ENCODE measurements at regions not wholly inside any gene's neighbourhood (a gene's known extent, or its start where the extent isn't known, plus 50 kb on each side); places are given as distances from the start of the nearest gene placed in this dataset.

DNA sequence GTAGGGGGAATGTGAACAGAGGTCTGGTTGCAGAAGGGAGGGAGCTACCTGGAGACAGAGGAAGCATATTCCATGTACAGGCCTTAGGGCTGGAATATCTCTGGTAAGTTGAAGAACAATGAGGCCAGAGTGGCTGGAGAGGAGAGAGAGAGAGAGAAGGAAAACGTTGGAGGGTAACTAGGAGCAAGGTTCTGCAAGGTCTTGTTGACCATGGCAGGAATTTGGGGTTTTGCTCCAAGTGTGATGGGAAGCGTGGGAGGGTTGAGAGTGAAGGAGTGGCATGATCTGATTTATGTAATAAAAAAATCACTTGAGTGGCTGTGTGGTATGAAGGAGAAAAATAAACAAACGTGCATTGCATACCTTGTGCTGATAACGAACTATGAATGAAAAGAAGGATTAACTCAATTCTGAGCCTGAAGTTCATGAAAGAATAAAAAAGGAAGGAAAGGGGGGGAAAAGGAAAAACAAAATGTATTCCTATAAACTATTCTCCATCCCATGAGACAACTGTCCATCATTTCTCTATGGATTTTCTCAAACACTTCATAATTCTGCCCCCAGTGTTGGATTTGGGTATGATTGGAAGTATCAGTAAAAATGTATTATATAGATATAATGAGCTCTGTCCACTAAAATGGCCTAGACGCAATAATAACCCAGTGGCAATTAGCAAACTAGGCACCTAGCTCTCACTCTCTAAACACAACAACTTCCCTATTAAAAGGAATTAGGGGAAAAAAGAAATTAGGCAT is 59.7 kb upstream of the PMAIP1 start:
- no peak overlapping the region for H2AFZ ChIP-seq
- H3K9ac ChIP-seq: no peak overlapping the region
- 86 to 87% methylated on average over 5 of the region's 5 CpGs for WGBS, 2 experiments (ENCODE audit: low coverage in 1 of 2, low lambda C conversion rate in 2 of 2, missing lambda C conversion rate in 2 of 2)
- no peak overlapping the region for H3K4me2 ChIP-seq (ENCODE audit: unreplicated experiment)
- no peaks in the 10 kb centered on the region for H4K20me1 ChIP-seq (ENCODE audit: insufficient read depth)
- no peaks in the 10 kb centered on the region for H3K27me3 ChIP-seq (replicated peaks; ENCODE audit: insufficient read depth)
- H3K9me3 ChIP-seq (ENCODE audit: low read depth): no peaks in the 10 kb centered on the region
- in situ Hi-C loops (cut with MboI): loop anchor here (10.0 kb wide), 1 partner anchor 145 kb away; no protein-coding TSS in a partner anchor
- no peak overlapping the region for H3K27ac ChIP-seq
- no peaks in the 10 kb centered on the region for H3F3A ChIP-seq (ENCODE audit: insufficient read depth)
- H3K4me1 ChIP-seq (ENCODE audit: insufficient read depth): 0 out of 2 replicates have a peak, but pooled peaks cover 5% of the 10 kb centered on the region
- DNase-seq: no peak
- no peaks in the 10 kb centered on the region for H3K79me2 ChIP-seq (ENCODE audit: insufficient read depth)
- TF ChIP-seq EZH2 (IDR thresholded peaks at IDR 0.05; ENCODE audit: insufficient read depth, poor library complexity, severe bottlenecking) (no peak), EZH2phosphoT487 (IDR thresholded peaks at IDR 0.05; ENCODE audit: insufficient read depth, low read depth) (no peak)
- no peak overlapping the region for H3K4me3 ChIP-seq
- H3K9me2 ChIP-seq (ENCODE audit: insufficient read depth): no peaks in the 10 kb centered on the region
- H3K36me3 ChIP-seq (ENCODE audit: low read depth): no peaks in the 10 kb centered on the region

DNA sequence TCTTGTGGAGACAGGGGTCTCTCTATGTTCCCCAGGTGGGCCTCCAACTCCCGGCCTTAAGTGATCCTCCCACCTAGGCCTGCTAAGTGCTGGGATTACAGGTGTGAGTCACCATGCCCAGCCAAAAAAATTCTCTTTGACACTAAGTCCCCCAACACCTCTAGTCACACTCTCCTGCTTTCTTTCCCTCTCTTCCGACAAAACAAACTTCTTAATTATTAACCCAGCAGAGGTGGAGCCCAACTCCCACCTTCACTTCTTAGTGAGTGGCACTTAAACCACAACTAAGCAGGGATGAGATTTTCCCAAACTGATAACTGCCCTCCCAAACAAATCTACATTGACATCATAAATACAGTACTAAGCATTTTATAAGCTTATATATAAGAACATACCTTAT is 60.5 kb upstream of the PMAIP1 start:
- DNase-seq: no peak
- H3K4me3 ChIP-seq: no peak overlapping the region
- H3K27ac ChIP-seq: no peak overlapping the region
- no peaks in the 10 kb centered on the region for H3K36me3 ChIP-seq (ENCODE audit: low read depth)
- no peaks in the 10 kb centered on the region for H3K79me2 ChIP-seq (ENCODE audit: insufficient read depth)
- 0 out of 2 replicates have a peak, but pooled peaks cover 5% of the 10 kb centered on the region for H3K4me1 ChIP-seq (ENCODE audit: insufficient read depth)
- 94 to 98% methylated on average over 2 of the region's 2 CpGs for WGBS, 2 experiments (ENCODE audit: low coverage in 1 of 2, low lambda C conversion rate in 2 of 2, missing lambda C conversion rate in 2 of 2)
- H3K27me3 ChIP-seq (replicated peaks; ENCODE audit: insufficient read depth): no peaks in the 10 kb centered on the region
- H4K20me1 ChIP-seq (ENCODE audit: insufficient read depth): no peaks in the 10 kb centered on the region
- in situ Hi-C loops (cut with MboI): no loop called here
- H3K4me2 ChIP-seq (ENCODE audit: unreplicated experiment): no peak overlapping the region
- no peak overlapping the region for H3K9ac ChIP-seq
- no peaks in the 10 kb centered on the region for H3F3A ChIP-seq (ENCODE audit: insufficient read depth)
- no peaks in the 10 kb centered on the region for H3K9me2 ChIP-seq (ENCODE audit: insufficient read depth)
- H2AFZ ChIP-seq: no peak overlapping the region
- H3K9me3 ChIP-seq (ENCODE audit: low read depth): no peaks in the 10 kb centered on the region
- TF ChIP-seq EZH2phosphoT487 (IDR thresholded peaks at IDR 0.05; ENCODE audit: insufficient read depth, low read depth) (no peak), EZH2 (IDR thresholded peaks at IDR 0.05; ENCODE audit: insufficient read depth, poor library complexity, severe bottlenecking) (no peak)

DNA sequence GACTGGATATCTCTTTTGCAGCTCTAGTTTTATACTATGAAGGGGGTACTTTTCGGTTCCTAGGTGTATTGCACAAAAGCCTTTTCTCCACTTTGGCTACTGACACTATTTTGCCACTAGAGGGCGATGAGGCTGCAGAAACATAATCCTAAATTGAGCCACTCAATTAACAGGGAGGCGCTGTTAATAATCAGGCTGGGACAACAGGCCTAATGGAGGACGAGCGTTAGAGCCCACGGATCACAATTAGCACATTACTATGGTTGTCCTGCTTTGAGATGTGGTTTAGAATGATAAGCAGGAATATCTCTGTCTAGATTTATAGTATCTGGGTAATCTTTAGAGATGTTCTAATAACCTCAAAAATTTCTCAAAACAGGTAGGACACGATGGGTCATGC is 62.2 kb upstream of the PMAIP1 start:
- H3K36me3 ChIP-seq (ENCODE audit: low read depth): no peaks in the 10 kb centered on the region
- H4K20me1 ChIP-seq (ENCODE audit: insufficient read depth): no peaks in the 10 kb centered on the region
- H3K9me3 ChIP-seq (ENCODE audit: low read depth): no peaks in the 10 kb centered on the region
- H3K4me3 ChIP-seq: peak overlapping the region; percentile 47; the same call in 1 of the 2 replicates
- 15 to 19% methylated on average over 7 of the region's 7 CpGs for WGBS, 2 experiments (ENCODE audit: low coverage in 1 of 2, low lambda C conversion rate in 2 of 2, missing lambda C conversion rate in 2 of 2)
- no peak overlapping the region for H3K9ac ChIP-seq
- H3K4me1 ChIP-seq (ENCODE audit: insufficient read depth): 0 out of 2 replicates have a peak, but pooled peaks cover 5% of the 10 kb centered on the region
- peak; percentile 75 for DNase-seq
- H3F3A ChIP-seq (ENCODE audit: insufficient read depth): no peaks in the 10 kb centered on the region
- H3K27me3 ChIP-seq (replicated peaks; ENCODE audit: insufficient read depth): no peaks in the 10 kb centered on the region
- peak overlapping the region; percentile 70 for H2AFZ ChIP-seq
- no peak overlapping the region for H3K4me2 ChIP-seq (ENCODE audit: unreplicated experiment)
- no peaks in the 10 kb centered on the region for H3K79me2 ChIP-seq (ENCODE audit: insufficient read depth)
- no peak overlapping the region for H3K27ac ChIP-seq
- in situ Hi-C loops (cut with MboI): no loop called here
- no peaks in the 10 kb centered on the region for H3K9me2 ChIP-seq (ENCODE audit: insufficient read depth)
- TF ChIP-seq EZH2 (IDR thresholded peaks at IDR 0.05; ENCODE audit: insufficient read depth, poor library complexity, severe bottlenecking) (no peak), EZH2phosphoT487 (IDR thresholded peaks at IDR 0.05; ENCODE audit: insufficient read depth, low read depth) (no peak)

DNA sequence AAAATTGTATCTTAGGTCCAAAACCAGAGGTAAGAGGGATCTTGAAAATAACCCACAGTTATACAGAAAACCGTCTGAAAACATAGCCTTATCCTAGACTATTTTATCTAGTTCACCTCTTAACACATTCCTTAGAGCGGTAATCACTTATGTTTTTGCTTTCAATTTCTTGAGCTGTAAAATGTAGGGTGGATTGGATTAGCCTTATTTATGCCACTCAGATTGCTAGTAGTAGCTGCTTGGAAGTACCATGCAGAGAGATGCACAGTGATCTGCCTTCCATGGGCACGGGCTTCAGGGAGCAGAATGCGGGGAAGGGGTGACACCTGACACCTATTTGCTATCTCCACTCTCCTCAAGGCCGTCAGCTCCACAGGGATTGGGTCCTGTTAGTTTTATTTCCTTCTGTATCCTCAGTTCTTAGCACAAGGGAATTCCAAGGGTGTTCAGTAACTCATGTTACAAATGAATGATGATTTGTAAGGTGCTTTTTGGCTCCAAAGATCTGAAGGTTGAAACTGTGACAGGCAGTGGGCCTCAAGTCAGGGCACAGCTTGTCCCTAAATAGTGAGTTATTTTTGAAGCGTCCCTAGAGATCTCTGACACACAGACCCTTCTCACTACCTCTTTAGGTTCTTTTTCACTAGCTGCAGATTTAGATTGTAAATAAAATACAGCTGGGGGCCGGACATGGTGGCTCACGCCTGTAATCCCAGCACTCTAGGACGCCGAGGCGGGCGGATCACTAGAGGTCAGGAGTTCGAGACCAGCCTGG is 64.0 kb upstream of the PMAIP1 start:
- Histone ChIP-seq H4K20me1 (ENCODE audit: insufficient read depth) (no peaks in the 10 kb centered on the region), H2AFZ (no peak overlapping the region), H3K9ac (no peak overlapping the region), H3K9me2 (ENCODE audit: insufficient read depth) (no peaks in the 10 kb centered on the region), H3K4me3 (no peak overlapping the region), H3K79me2 (ENCODE audit: insufficient read depth) (no peaks in the 10 kb centered on the region), H3K9me3 (ENCODE audit: low read depth) (no peaks in the 10 kb centered on the region), H3K4me1 (ENCODE audit: insufficient read depth) (0 out of 2 replicates have a peak, but pooled peaks cover 5% of the 10 kb centered on the region), H3K27ac (no peak overlapping the region), H3F3A (ENCODE audit: insufficient read depth) (no peaks in the 10 kb centered on the region), H3K4me2 (ENCODE audit: unreplicated experiment) (no peak overlapping the region), H3K36me3 (ENCODE audit: low read depth) (no peaks in the 10 kb centered on the region), H3K27me3 (replicated peaks; ENCODE audit: insufficient read depth) (no peaks in the 10 kb centered on the region)
- TF ChIP-seq EZH2phosphoT487 (IDR thresholded peaks at IDR 0.05; ENCODE audit: insufficient read depth, low read depth) (no peak), EZH2 (IDR thresholded peaks at IDR 0.05; ENCODE audit: insufficient read depth, poor library complexity, severe bottlenecking) (no peak)
- whole genome bisulfite sequencing, 2 experiments (ENCODE audit: low coverage in 1 of 2, low lambda C conversion rate in 2 of 2, missing lambda C conversion rate in 2 of 2): 89% methylated on average over 13 of the region's 13 CpGs
- in situ Hi-C loops (cut with MboI): no loop called here
- no peak for DNase-seq

Measured in GM23248 (cell line).